ENCODE measurements at regions not wholly inside any gene's neighbourhood (a gene's known extent, or its start where the extent isn't known, plus 50 kb on each side); places are given as distances from the start of the nearest gene placed in this dataset.

DNA sequence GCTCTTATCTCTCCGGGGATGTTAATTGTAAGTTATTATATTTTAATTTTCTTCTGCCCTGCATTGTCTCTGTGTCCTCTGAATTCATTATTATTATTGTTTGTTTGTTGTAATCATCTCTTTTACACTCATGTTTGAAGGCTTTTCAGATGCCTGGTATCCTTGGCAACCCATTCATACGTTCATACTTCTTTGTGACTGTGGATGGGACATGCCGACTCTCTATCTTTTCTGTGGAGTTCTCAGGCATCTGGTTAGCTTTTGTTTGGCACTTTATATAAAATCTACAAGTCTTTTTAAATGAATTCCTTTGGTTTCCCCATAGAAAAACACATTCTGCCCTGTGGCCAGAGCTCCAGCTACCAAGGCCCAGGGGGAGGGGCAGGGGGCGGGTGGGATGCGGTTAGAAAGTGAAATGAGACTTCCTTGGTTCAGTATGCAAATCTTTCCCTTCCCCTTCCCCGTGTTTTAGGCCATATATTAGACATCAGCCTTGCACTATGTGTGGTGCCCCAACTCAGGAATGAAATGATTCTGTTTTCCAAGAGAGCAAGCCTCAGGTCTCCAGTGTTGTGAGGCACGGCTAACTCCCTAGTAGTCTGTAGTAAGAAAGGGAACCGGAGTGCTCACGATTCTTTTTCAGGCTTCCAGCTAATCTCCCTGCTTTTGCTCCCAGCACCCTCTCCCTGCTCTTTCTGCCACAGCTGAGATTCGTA is 79.2 kb downstream of the SST start:
- no peak overlapping the region for H3K14ac ChIP-seq (ENCODE audit: low read length)
- H3K27me3 ChIP-seq (ENCODE audit: control insufficient read depth in 3 of 3, insufficient read depth in 3 of 3, low read depth in 1 of 3, low read length in 3 of 3) = no peaks in the 10 kb centered on the region
- peak overlapping the region; percentile 63 for H2AFZ ChIP-seq (ENCODE audit: low read length)
- H3K9ac ChIP-seq (ENCODE audit: low read depth, low read length, poor library complexity) = no peak overlapping the region
- no peak overlapping the region for H2BK15ac ChIP-seq (ENCODE audit: low read length)
- H2BK12ac ChIP-seq (ENCODE audit: low read length) = no peak overlapping the region
- H3K4me3 ChIP-seq (ENCODE audit: low read length in 2 of 2) = no peak overlapping the region
- no peak for DNase-seq (ENCODE audit: low spot score)
- H3K23ac ChIP-seq (ENCODE audit: low read depth, low read length, poor library complexity) = no peak overlapping the region
- no peaks in the 10 kb centered on the region for H3K36me3 ChIP-seq (replicated peaks in 1 of 2; ENCODE audit: control insufficient read depth in 2 of 2, insufficient read depth in 2 of 2, low read length in 2 of 2)
- no peaks in the 10 kb centered on the region for H3K9me3 ChIP-seq (replicated peaks in 1 of 2; ENCODE audit: control insufficient read depth in 2 of 2, insufficient read depth in 1 of 2, low read depth in 1 of 2, low read length in 2 of 2)
- H4K8ac ChIP-seq (ENCODE audit: low read depth, low read length) = no peak overlapping the region
- peak overlapping the region; percentile 30 for H3K4me2 ChIP-seq (ENCODE audit: insufficient read depth, low read length, poor library complexity, severe bottlenecking)
- H2BK5ac ChIP-seq (ENCODE audit: low read length) = no peak overlapping the region
- peak overlapping the region; percentile 60 for H3K27ac ChIP-seq (replicated peaks; ENCODE audit: low read length)
- H3K18ac ChIP-seq (ENCODE audit: low read length) = no peak overlapping the region
- no peak overlapping the region for H3K4ac ChIP-seq (ENCODE audit: low read length)
- H4K91ac ChIP-seq (ENCODE audit: low read depth, low read length, poor library complexity) = no peak overlapping the region
- H3K79me1 ChIP-seq (ENCODE audit: low read depth, low read length) = no peaks in the 10 kb centered on the region
- H2BK120ac ChIP-seq (ENCODE audit: low read depth, low read length) = no peak overlapping the region
- no CpG with 5 or more reads among the region's 10 CpGs for WGBS, 2 donors (ENCODE audit: extremely low coverage in 2 of 2, insufficient read length in 2 of 2, insufficient replicate concordance in 1 of 2)
- H3K4me1 ChIP-seq (ENCODE audit: control insufficient read depth in 2 of 2, insufficient read depth in 1 of 2, low read depth in 1 of 2, low read length in 2 of 2) = peaks cover 3 to 5% of the 10 kb centered on the region in 2 donors
- H2AK5ac ChIP-seq (ENCODE audit: low read depth, low read length) = no peak overlapping the region

DNA sequence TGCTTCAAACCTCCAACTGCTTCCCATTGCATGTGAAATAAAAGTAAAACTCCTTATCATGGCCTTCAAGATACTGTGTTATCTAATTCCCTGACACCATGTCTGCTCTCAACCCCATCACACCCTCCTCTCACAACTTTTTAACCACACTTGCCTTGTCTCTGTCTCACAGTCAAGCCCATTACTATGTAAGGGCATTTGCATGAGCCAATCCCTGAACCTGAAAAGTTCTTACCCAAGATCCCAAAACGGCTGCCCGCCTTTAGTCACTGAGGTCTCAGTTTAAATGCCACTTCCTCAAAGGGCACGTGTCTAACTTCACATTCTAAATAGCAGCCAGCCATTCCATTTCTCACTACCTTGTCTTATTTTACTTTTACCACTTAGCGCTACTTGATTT is 83.1 kb downstream of the SST start:
- Histone ChIP-seq H3K14ac (ENCODE audit: low read length) (no peak overlapping the region), H3K18ac (ENCODE audit: low read length) (no peak overlapping the region), H4K91ac (ENCODE audit: low read depth, low read length, poor library complexity) (no peak overlapping the region), H2AFZ (ENCODE audit: low read length) (no peak overlapping the region), H4K8ac (ENCODE audit: low read depth, low read length) (no peak overlapping the region), H2BK5ac (ENCODE audit: low read length) (no peak overlapping the region), H3K4ac (ENCODE audit: low read length) (no peak overlapping the region), H3K4me2 (ENCODE audit: insufficient read depth, low read length, poor library complexity, severe bottlenecking) (no peak overlapping the region), H3K27ac (replicated peaks; ENCODE audit: low read length) (no peak overlapping the region), H3K9me3 (replicated peaks in 1 of 2; ENCODE audit: control insufficient read depth in 2 of 2, insufficient read depth in 1 of 2, low read depth in 1 of 2, low read length in 2 of 2) (no peaks in the 10 kb centered on the region), H2BK120ac (ENCODE audit: low read depth, low read length) (no peak overlapping the region), H3K23ac (ENCODE audit: low read depth, low read length, poor library complexity) (no peak overlapping the region), H3K4me1 (ENCODE audit: control insufficient read depth in 2 of 2, insufficient read depth in 1 of 2, low read depth in 1 of 2, low read length in 2 of 2) (peaks cover 3 to 5% of the 10 kb centered on the region in 2 donors), H2BK15ac (ENCODE audit: low read length) (no peak overlapping the region), H2BK12ac (ENCODE audit: low read length) (no peak overlapping the region), H3K4me3 (ENCODE audit: low read length in 2 of 2) (no peak overlapping the region), H3K9ac (ENCODE audit: low read depth, low read length, poor library complexity) (no peak overlapping the region), H2AK5ac (ENCODE audit: low read depth, low read length) (no peak overlapping the region), H3K36me3 (replicated peaks in 1 of 2; ENCODE audit: control insufficient read depth in 2 of 2, insufficient read depth in 2 of 2, low read length in 2 of 2) (no peaks in the 10 kb centered on the region), H3K79me1 (ENCODE audit: low read depth, low read length) (no peaks in the 10 kb centered on the region), H3K27me3 (ENCODE audit: control insufficient read depth in 3 of 3, insufficient read depth in 3 of 3, low read depth in 1 of 3, low read length in 3 of 3) (no peaks in the 10 kb centered on the region)
- DNase-seq (ENCODE audit: low spot score) = no peak
- WGBS, 2 donors (ENCODE audit: extremely low coverage in 2 of 2, insufficient read length in 2 of 2, insufficient replicate concordance in 1 of 2) = no CpG with 5 or more reads among the region's 4 CpGs

DNA sequence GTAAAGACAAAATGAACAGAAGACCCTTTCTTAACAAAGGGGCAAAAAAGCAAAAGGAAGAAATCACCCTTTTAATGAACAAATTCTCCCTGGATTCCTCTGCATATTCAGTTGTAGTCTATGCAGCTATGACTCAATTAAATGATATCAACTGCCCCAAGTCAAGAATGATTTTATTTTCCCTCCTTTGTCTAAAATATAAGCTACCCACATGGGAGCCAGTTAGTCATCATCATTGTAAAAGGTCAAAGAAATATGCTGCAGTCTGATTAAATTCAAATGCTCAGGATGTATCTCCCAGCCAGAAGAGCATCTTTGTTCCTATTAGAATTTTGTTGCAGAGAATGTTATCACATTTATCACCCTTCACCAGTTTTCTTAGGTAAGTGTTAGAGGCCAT is 84.0 kb downstream of the SST start:
- no peak for DNase-seq (ENCODE audit: low spot score)
- H3K4me3 ChIP-seq (ENCODE audit: low read length in 2 of 2) = no peak overlapping the region
- H3K4me2 ChIP-seq (ENCODE audit: insufficient read depth, low read length, poor library complexity, severe bottlenecking) = no peak overlapping the region
- H3K14ac ChIP-seq (ENCODE audit: low read length) = no peak overlapping the region
- no peaks in the 10 kb centered on the region for H3K9me3 ChIP-seq (replicated peaks in 1 of 2; ENCODE audit: control insufficient read depth in 2 of 2, insufficient read depth in 1 of 2, low read depth in 1 of 2, low read length in 2 of 2)
- no peak overlapping the region for H2BK15ac ChIP-seq (ENCODE audit: low read length)
- H2BK120ac ChIP-seq (ENCODE audit: low read depth, low read length) = no peak overlapping the region
- no peak overlapping the region for H3K23ac ChIP-seq (ENCODE audit: low read depth, low read length, poor library complexity)
- no peaks in the 10 kb centered on the region for H3K79me1 ChIP-seq (ENCODE audit: low read depth, low read length)
- H3K27me3 ChIP-seq (ENCODE audit: control insufficient read depth in 3 of 3, insufficient read depth in 3 of 3, low read depth in 1 of 3, low read length in 3 of 3) = no peaks in the 10 kb centered on the region
- H4K8ac ChIP-seq (ENCODE audit: low read depth, low read length) = no peak overlapping the region
- H2AK5ac ChIP-seq (ENCODE audit: low read depth, low read length) = no peak overlapping the region
- no peak overlapping the region for H3K4ac ChIP-seq (ENCODE audit: low read length)
- H3K36me3 ChIP-seq (replicated peaks in 1 of 2; ENCODE audit: control insufficient read depth in 2 of 2, insufficient read depth in 2 of 2, low read length in 2 of 2) = no peaks in the 10 kb centered on the region
- no peak overlapping the region for H2BK5ac ChIP-seq (ENCODE audit: low read length)
- no peak overlapping the region for H2AFZ ChIP-seq (ENCODE audit: low read length)
- no peak overlapping the region for H3K27ac ChIP-seq (replicated peaks; ENCODE audit: low read length)
- H3K4me1 ChIP-seq (ENCODE audit: control insufficient read depth in 2 of 2, insufficient read depth in 1 of 2, low read depth in 1 of 2, low read length in 2 of 2) = peaks cover under 1% of the 10 kb centered on the region in 2 donors
- H2BK12ac ChIP-seq (ENCODE audit: low read length) = no peak overlapping the region
- H3K18ac ChIP-seq (ENCODE audit: low read length) = no peak overlapping the region
- H4K91ac ChIP-seq (ENCODE audit: low read depth, low read length, poor library complexity) = no peak overlapping the region
- H3K9ac ChIP-seq (ENCODE audit: low read depth, low read length, poor library complexity) = no peak overlapping the region

DNA sequence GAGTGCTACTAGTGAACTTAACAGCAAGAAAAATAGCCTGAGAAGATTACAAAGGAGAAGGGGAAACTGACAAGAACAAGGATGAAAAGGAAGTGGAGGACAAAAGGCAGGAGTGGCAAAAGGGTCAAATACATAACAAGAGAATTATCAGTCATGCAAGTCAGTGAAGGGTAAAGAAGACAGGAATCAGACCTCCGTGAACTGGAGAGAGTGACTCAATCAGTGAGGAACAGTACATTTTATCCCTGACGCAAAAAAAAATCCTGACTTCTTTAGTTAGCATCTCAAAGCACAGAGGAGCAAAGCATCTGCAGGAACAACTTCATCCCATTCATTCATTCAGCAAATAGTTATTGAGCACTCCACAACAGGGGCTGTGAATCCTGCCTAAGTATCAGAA is 97.8 kb downstream of the SST start:
- Histone ChIP-seq H2AK5ac (ENCODE audit: low read depth, low read length) (no peak overlapping the region), H3K4me1 (ENCODE audit: control insufficient read depth in 2 of 2, insufficient read depth in 1 of 2, low read depth in 1 of 2, low read length in 2 of 2) (peaks cover 0 to 17% of the 10 kb centered on the region in 2 donors), H4K8ac (ENCODE audit: low read depth, low read length) (no peak overlapping the region), H2BK5ac (ENCODE audit: low read length) (no peak overlapping the region), H2AFZ (ENCODE audit: low read length) (no peak overlapping the region), H3K9ac (ENCODE audit: low read depth, low read length, poor library complexity) (no peak overlapping the region), H3K79me1 (ENCODE audit: low read depth, low read length) (no peaks in the 10 kb centered on the region), H3K14ac (ENCODE audit: low read length) (no peak overlapping the region), H4K91ac (ENCODE audit: low read depth, low read length, poor library complexity) (no peak overlapping the region), H2BK12ac (ENCODE audit: low read length) (no peak overlapping the region), H3K27me3 (ENCODE audit: control insufficient read depth in 3 of 3, insufficient read depth in 3 of 3, low read depth in 1 of 3, low read length in 3 of 3) (no peaks in the 10 kb centered on the region), H3K4me2 (ENCODE audit: insufficient read depth, low read length, poor library complexity, severe bottlenecking) (no peak overlapping the region), H3K18ac (ENCODE audit: low read length) (no peak overlapping the region), H3K4ac (ENCODE audit: low read length) (no peak overlapping the region), H3K9me3 (replicated peaks in 1 of 2; ENCODE audit: control insufficient read depth in 2 of 2, insufficient read depth in 1 of 2, low read depth in 1 of 2, low read length in 2 of 2) (peaks cover 0 to 2% of the 10 kb centered on the region in 2 donors), H3K36me3 (replicated peaks in 1 of 2; ENCODE audit: control insufficient read depth in 2 of 2, insufficient read depth in 2 of 2, low read length in 2 of 2) (no peaks in the 10 kb centered on the region), H2BK120ac (ENCODE audit: low read depth, low read length) (no peak overlapping the region), H3K4me3 (ENCODE audit: low read length in 2 of 2) (no peak overlapping the region), H3K23ac (ENCODE audit: low read depth, low read length, poor library complexity) (no peak overlapping the region), H2BK15ac (ENCODE audit: low read length) (no peak overlapping the region), H3K27ac (replicated peaks; ENCODE audit: low read length) (no peak overlapping the region)
- DNase-seq (ENCODE audit: low spot score) = no peak
- WGBS, 2 donors (ENCODE audit: extremely low coverage in 2 of 2, insufficient read length in 2 of 2, insufficient replicate concordance in 1 of 2) = no CpG with 5 or more reads among the region's 2 CpGs

All from neuronal stem cell (in vitro differentiated cells).